HuH-7.5 (cell line): ENCODE measurements at regions not wholly inside any gene's neighbourhood (a gene's known extent, or its start where the extent isn't known, plus 50 kb on each side); places are given as distances from the start of the nearest gene placed in this dataset.

Experiments used
- DNase-seq: peaks from one replicate; pipeline ENCODE4 v3.0.0; 2011; ENCODE audit warnings: low spot score

DNA sequence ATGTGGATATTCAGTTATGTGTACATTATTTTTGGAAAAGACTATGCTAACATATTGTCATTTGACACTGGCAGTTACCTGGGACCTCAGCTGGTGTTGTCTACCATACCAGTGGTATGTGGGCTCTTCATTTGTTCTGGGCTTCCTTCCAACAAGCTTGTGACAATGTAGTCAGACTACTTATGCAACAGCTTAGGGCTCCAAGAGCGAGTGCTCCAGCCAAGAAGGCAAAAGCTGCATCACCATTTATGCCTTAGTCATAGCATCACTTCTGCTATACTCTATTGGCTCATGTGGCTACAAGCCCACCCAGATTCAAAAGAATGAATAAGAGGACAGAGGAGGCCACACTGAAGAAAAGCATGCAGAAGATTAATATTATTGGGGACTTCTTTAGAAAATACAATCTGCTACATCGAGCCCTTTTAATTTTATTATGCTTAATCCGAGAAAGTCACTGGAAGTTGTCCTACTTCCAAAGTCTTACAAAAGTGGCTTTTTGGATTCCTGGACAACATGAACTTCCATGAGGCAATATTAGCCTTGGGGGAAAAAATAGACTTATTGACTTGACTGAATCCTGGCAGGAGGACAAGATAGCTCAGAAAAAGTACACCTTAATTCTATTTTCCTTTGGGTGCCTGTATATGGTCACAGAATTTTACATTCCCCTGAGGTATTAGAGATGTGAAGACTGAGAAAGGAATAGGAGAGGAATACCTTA, 529.4 kb upstream of the HTR2A start:
- DNase-seq, result no peak

DNA sequence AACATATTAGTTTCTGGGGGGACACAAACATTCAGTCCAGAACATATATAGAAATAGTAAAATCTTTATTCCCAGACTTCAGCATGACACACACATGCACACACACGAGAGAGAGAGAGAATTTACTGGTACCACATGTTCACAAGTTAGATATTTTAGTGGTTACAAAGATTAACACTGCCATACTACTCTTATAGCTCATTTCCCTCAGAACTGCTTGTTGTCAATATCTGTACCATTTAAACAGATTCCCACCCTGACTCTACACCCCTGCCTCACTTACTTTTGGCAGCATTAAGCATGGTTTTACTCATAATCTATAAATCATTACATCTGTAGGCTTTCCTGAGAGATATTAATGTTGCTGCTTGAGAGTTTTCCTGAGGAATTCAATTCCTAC, 524.7 kb upstream of the HTR2A start:
- DNase-seq, result no peak

DNA sequence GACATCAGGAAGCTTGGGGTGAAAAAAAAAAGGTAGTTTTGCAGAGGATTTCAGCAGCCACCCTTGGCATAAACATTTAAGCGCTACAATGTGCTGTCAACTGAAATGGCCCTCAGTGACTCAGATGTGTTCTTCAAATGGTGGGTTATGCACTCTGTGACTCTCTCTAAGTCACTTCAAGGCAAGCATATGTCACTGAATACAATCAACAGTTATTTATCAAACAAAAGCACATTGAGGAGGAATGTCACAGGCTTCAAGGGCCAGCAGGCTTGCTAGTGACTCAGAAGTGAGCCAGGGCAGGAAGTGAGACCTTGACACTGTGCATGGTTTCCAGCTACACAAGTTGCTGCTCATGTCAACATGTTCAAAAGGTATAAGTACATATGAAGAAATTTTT, 523.7 kb upstream of the HTR2A start:
- no peak for DNase-seq

DNA sequence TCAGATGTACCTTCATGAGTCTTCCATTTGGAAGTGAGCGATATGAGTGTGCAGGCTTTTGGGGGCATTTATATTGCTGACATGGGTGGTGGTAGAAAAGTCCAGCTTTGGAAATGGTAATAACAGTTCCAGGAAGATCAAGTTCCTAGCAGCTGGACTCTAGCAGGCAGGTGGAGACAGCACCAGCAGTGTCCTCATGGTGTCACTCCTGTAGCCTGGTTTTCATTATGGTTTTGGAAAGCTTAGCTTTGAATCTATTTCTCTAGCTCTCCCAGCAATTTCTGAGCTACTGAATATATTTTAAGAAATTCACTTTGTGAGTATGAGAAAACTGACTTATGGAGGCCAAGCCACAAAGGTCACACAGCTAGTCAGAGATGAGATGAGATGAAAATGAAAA, 523.2 kb upstream of the HTR2A start:
- no peak for DNase-seq

DNA sequence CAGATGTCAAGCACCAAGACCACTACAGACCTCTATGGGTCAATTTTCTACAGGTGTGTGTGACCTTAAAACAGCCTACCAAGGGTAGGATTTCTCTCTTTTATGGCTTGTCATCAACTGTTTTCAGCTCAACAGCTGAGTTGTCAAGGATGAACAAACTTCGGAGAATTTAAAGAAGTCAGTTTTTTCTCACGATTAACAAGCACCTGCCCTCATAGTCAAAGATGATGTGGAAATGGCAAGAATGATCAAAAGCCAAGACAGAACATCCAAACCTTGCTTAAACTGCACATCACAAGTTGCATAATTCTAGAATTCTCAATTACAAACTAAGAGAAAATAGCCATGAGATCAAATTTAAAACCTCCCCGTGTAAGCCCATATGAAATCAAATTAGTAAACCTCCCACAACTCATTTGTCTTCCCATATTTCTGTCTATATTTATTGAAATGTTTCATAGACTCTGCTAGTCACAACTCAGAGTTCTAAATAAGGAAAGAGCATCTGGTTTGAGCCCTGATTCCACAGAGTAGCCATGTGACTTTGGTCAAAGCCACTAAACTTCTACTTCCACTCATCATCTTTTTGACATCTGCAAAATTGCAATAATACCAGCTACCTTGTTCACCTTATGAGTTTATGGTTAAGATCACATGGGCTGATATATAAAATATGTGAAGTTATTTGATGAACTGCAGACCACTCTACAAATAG, 521.5 kb upstream of the HTR2A start:
- no peak for DNase-seq

DNA sequence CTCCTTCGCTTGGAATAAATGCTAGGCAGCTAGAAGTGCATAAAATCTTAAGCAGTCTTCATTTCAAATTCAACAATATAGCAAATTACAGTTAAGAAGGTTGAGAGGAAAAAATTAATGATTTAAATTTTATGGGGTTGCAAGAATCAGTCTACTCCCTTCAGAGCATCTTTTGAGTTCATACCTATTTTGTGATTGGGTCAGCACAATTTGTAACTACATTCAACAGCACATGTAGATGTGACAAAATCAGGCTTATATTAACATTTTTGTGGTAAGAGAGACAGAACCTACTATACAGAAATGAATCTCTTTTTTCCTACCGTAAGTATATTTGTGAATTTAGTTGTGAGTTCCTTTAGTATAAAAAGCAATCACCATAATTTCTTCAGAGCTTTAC, 520.6 kb upstream of the HTR2A start:
- no peak for DNase-seq

DNA sequence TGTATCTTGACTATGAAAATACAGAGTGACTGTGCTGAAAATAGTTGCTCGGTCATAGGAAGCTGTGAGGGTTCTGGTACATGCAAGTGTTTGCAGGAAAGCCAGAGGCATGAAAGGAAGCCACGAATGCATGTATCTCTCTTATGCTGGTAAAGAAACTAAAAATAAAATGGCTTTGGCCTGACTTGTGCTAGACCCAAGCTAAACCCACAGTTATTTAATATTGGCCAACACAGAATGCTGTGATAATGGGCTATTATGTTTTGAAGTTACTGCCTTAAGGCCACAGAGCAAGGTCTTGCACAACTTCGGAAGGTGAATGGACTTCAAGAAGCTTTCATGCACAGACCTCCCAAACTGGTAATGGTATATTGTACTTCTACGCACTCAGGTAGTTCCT, 518.2 kb upstream of the HTR2A start:
- DNase-seq, result no peak

DNA sequence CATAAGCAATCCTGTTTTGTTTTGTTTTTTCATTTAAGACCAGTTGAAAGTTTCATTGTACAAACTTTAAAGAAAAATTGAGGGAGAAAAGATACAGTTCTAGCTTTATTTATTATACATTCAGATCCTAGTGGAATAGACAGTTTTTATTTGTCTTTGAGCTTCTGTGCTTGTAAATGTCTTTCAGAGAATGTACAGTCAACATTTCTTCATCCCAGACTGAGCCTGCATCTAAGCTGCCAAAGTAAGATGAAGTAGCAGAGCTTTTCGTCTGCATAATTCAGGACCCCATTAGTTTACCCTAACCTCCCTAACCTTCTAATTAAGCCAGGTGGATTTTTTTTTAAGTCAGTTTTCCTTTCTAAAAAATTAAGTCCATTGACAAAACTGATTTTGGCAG, 516.7 kb upstream of the HTR2A start:
- DNase-seq, result no peak

DNA sequence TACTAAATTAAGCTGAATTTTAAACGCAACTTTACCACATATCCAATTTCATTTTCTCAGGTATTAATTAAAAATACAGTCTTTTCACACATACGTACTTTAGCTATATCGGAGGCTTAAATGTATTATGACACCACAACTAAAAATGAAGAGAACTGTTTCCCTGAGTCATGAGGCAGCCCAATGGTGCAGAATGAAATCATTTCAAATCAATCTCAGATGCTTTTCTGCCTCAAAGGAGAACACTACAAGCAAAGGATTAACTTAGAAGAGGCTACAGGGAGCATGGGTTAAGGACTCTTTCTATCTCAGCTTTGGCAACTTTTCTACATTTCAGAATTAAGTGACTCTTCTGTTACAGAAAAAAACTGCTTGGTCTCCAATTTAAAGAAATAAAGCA, 516.3 kb upstream of the HTR2A start:
- no peak for DNase-seq

DNA sequence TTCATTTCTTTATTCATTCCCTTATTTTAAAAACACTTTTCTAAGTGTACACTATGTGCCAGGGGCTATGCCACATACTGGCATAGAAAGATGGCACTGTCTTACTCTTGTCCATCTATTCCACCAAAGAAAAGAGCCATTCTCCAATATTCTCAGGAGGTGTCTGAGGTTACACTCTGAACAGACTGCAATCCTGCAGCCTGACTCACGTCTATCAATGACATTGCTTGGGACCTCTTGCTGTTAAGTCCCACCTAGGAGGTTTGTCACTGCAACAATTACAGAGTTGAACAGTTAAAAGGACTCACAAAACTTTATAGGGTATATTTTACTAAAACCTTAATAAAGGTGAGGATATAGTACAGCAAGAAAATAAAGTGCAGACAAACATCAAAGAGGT, 512.9 kb upstream of the HTR2A start:
- DNase-seq, result no peak

DNA sequence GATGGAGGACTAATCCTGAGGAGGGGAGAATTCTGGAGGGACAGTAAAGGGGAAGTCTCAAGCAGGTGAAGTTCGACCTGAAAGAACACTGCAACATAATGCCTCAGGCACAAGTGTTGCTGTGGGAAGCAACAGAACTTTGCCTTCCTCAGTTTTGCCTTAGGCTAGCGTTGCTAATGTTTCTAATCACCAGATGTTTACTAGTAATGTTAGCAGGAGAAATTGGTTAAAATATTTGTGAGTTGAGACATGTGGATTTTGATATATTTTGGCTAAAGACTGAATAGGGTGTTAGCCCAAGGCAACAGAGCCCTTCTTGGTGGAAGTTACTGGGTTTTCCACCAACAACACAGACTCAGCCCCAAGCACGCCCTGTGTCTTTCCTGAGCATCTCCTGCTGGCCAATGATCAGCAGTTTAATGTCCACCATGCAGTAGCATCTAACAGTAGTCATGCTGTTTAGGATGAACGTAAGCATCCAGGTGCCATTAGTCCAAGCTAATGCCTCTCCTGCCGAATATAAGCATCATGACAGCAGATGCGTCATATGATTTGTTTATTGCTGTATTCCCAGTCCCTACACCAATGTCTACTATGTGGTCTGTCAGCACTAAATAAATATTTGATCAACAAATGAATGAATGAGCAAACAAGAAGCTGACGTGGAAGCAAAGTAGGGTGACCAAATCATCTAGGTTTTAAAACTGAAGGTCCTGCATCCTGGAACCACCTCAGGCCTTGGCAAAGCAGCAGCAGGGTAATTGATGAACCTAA, 511.9 kb upstream of the HTR2A start:
- DNase-seq, result no peak

DNA sequence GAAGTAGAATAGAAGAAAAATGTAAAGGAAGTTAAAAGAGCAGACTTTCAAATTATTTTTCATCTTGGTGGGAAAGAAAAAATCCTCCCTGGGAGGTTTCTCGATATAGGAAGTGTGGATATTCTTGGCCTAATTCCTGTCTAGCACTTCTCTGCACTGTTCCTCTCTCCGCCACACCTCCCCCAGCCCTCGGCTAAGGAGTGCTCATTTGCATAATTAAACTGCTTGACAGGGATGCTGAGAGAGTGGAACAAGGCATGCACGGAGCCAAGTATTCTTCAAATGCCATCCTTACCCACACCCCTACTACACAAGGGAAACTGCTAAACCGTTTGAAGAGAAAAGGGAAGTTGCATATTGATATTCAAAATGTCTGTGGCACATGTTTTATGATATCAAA, 511.0 kb upstream of the HTR2A start:
- DNase-seq, result no peak

DNA sequence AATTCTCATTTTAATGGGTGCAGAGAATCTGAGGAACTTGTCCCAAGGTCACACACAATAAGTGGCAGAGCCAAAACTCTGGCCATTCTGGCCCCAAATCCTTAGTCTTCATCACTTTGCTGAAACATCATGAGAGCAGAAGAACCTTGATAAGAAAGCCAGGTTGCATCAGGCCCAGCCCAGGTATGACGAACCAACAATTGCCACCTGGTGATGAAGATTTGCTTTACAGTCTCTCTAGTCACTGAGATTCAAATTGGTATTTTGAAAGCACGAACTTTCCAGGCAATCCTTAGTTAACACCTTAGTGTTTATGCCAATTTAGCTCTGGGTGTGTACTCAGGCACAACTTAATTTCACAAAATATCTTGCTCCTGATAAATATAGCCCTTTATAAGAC, 502.7 kb upstream of the HTR2A start:
- no peak for DNase-seq

DNA sequence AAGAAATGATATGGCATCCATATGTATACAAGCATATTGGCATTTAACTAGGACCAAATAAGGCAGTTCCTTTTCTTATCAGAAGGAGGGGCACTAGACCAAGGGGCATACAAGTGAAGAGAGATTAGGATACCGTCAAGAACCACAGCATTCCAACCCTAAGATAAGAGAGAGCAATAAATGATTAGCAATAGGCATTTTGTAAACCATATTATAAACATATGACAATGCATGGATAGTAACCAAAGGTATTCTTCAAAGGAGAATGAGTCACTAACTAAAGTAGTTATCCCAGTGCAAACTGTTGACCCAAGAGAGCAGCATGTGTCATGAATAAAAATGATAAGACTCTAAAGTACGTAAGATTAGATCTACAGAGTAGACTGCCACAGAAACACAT, 500.9 kb upstream of the HTR2A start:
- no peak for DNase-seq

DNA sequence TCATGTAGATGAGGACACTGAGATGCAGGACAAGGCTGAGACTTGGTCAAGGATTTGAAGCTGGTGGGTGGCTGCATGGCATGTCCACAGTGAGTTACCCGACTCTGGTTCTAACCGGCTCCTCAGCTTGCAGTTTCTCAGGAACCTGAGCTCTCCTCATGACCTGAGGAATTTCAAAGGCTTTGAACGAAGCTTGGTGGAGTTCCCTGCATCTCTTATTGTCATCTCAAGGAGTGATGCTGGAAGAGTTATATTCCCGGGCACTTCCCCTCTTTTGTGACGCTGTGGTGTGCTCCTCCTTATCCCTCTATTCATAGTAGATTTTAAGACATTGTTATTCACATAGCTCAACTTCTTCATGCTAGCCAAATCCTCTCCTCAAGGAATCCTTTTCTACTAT, 500.1 kb upstream of the HTR2A start:
- DNase-seq, result no peak

DNA sequence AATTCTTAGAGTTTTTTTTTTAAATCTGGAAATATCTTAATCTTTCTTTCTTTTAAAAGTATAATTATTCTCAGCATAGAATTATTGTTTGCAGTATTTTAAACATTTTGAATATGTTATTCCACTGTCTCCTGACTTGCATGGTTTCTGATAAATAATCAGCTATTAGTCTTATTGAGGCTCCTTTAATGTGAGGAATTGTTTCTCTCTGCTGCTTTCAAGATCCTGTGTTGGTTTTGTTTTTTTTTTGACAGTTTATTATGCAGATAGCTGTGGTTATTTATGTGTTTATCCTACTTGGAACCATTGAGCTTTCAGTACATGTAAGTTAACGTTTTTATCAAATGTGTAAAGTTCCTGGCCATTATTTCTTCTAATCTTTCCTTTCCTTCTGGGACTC, 477.9 kb upstream of the HTR2A start:
- no peak for DNase-seq

DNA sequence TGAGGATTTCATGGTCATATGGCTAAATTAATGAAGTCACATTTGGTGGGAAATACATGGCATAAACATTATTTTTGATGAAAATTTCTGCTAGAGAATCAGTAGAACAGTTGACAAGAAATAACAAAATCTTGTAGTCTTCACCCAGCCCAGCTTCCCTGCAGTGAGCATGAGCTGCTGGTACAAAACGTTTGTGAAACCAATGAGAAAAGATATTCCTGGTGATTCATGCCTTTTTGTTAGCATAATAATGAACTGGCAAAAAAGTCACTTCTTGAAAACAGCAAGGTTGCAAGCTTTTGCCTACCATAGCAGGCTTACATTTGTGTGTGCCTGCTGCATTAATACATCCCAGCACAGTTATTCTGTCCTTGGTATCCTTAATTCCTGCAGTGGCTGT, 475.9 kb upstream of the HTR2A start:
- no peak for DNase-seq

DNA sequence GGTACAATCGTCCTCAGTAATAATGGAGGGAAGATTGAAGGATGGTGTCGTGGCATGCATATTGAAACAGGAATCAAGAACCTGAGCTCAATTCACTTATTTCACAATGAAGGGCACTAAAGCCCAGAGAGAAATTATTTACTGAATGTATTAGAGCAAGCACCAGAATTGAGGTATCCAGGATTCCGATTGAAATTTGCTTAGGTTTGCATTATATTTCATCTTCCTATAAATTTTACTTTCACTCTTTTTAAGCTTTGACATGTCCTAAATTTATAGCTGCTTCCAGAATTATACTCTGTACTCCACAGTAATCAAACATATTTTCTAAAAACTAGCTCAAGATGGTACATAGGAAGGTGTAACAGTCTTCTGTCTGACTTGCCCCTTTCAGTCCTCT, 454.9 kb upstream of the HTR2A start:
- DNase-seq, result no peak

DNA sequence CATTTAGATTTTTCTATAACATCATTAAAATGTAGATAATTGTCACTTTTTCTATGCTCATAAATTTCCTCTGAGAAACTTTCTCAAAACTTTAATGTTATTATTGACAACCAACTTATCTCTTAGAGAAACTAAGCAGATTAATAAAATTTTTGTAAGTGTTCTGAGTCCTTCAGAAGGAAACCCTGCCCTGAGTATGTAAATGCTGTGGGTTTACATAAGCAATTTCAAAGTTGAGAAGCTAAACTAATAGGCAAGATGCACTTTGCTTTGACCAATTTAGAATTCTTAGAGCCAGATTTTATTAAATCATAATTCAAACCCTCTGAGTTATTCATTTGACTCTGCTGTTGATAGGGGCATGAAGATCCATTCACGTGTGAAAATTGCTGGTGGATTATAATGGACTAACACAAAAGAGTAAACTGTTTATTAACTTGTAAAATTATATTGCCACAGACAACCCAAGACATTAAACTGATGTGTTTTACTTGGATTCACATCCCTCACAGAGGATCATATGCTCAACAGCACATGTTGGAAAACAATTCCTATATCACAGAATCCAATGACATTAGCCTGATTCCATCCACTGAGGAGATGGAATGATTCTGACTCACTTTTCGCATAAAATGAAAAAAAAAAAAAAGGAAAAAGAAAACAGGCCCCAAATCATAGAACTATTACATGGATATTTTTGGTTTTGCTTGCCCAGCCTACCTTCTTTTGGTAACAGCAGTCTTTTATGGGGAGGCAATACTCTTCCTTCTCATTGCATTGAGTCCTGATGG, 453.7 kb upstream of the HTR2A start:
- no peak for DNase-seq

DNA sequence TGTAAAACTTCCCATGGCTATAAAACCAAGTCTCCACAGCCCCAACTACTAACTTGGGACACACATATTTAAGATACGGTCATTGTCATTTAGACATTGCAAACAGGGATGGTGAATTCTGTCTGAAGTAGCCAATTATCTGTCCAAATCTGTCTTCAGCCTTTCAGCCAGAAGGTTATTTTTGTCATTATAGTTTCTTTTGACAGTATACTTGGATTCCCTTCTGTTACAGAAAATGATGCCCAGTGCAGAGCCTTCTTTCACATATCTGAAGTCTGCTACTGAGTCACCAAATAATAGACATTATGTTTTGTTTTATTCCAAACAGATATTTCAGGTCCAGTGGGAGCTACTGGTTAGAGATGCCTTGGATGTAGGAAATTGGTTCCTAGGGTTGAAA, 452.4 kb upstream of the HTR2A start:
- DNase-seq, result no peak

DNA sequence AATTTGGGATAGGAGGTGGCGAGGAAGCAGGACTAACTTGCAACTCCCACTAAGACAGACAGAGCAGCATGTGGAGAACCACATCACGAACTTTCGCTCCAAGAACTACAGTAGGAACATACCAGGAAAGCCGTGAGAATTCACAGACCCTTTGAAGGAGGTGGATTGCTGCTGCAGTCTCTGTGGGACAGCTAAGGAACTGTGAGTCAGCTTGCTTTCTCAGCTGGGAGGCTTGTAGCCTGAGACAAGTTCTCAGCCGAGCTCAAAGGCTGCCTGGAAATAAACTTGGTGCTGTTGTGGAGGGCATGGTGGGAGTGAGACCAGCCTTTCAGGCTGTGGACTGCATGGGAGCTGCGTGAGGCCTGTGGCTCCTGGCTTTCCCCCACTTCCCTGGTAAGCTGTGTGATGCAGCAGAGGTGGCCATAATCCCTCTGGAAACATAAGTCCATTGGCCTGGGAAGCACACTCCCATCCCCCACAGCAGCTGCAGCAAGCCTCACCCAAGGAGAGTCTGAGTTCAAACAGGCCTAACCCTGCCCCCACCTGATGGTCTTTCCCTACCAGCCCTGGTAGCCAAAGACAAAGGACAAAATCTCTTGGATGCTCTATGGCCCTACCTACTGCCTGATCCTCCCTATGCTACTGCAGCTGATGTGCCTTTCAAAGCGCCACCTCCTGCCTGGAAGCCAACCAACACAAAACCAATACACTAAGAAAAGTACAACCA, 441.1 kb upstream of the HTR2A start:
- DNase-seq, result no peak

DNA sequence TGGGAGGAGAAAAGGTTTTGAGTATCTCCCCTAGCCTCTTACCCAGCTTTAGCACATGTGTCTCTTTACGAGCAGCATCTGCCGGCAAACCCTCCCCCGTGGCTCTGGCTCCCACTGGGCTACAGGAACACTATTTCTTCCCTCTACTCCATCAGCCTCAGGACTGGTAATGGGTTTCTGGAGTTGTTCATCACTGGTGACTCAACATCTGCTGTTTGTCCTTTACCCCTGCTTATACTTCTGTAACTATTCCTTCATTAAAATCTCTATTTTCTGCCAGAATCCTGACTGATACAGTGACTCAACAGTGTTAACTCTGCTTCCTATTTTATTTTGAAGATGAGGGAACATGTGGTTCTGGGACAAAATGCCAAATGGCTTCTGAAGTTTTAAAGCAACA, 437.3 kb upstream of the HTR2A start:
- no peak for DNase-seq
